ENCODE measurements at regions not wholly inside any gene's neighbourhood (a gene's known extent, or its start where the extent isn't known, plus 50 kb on each side); places are given as distances from the start of the nearest gene placed in this dataset.
A peak's percentile ranks its signal among the peaks of the same experiment; 100 is the strongest.
"Not testable (repeated sequence)": the region's sequence is repeated elsewhere in the genome, so short reads cannot be mapped to it uniquely, and the experiment has no call there.

DNA sequence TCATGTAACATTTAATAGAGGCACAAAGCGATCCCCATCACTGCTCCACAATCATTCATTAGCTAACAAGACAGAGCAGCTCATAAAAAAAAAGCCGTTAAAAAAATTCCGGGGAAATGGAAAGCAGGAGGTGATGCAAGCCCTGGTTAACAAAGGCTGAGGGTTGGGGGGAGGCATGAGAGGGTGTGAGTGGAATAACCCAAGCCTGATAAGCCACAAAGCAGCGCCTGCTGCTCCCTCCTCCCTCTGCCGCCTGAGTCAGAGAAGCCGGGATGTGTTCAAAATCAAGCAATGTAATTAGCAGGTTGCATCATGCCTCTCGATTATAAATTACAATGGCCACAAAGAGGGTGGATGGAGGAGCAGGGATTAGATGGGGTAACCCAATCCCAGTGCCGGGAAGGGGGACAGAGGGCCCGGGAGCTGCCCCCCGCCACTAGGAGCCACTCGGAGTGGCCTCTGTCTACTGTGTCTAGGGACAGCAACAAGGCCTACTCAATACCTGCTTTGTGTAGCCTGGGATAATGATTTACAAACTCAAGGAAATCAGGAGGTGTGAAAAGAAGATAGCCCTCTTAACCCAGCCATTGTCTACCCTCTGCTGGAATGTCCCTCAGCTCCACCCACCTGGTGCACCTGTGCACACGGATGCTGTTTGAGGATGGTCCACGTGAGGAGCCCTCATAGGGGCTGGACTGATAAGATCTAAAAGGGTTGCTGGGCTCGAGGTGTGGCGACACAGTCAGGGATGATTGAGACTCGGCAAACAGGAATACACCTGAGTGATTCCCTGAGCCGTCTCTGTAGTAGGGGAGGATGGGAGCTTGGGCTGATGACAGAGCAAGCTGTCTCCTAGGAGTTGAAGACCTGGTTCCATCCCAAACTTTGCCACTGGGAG, 156.9 kb downstream of the VEGFA start:
- peak overlapping the region; percentile 97 for H3K27ac ChIP-seq

DNA sequence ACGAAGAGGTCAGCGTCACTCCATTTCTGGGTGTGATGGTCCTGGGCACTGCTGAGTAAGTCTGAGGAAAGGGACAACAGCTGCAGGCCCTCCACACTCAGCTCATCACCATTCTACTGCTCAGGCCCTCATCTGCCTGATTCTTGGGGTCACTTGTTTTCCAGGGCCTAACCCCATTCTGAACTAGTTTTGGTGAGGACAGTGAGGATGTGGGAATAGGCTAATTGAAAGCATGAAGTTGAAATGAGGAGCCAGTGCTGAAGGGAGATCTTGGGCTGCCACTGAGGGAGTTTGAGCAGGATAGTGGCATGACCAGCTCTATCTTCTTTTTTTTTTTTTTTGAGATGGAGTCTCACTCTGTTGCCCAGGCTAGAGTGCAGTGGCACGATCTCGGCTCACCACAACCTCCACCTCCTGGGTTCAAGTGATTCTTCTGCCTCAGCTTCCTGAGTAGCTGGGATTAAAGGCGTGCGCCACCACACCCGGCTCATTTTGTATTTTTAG, 155.7 kb downstream of the VEGFA start:
- DNase-seq (ENCODE audit: low read depth, low spot score), result not testable (repeated sequence)
- H3K27ac ChIP-seq, result peak overlapping the region; percentile 97

More for the DNA sequence above, 156.9 kb downstream of the VEGFA start:
- DNase-seq (ENCODE audit: low read depth, low spot score), result peak; percentile 68

DNA sequence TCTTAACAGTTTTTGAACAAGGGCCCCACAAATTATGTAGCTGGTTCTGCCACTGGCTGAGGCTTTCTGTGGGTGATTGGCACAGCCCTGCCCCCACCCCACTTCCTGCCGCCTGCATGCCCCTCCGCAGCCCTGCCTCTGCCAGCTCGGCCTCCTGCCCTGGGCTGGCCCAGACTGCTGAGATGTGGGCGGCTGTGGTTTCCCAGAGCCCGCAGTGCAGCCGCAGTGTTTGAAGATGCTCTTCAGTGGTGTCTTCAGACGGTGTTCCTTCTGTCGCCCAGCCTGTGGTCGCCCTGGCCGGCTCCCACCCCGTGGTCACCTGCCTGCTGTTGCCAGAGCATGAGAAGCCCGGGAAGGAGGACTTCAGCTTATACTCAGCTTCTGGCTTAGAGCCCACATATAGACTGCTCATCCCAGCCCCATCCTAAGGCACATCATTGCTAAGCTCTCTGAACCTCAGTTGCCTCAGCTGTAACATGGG, 154.3 kb downstream of the VEGFA start:
- H3K27ac ChIP-seq, result peak overlapping the region; percentile 83
- DNase-seq (ENCODE audit: low read depth, low spot score), result no peak

DNA sequence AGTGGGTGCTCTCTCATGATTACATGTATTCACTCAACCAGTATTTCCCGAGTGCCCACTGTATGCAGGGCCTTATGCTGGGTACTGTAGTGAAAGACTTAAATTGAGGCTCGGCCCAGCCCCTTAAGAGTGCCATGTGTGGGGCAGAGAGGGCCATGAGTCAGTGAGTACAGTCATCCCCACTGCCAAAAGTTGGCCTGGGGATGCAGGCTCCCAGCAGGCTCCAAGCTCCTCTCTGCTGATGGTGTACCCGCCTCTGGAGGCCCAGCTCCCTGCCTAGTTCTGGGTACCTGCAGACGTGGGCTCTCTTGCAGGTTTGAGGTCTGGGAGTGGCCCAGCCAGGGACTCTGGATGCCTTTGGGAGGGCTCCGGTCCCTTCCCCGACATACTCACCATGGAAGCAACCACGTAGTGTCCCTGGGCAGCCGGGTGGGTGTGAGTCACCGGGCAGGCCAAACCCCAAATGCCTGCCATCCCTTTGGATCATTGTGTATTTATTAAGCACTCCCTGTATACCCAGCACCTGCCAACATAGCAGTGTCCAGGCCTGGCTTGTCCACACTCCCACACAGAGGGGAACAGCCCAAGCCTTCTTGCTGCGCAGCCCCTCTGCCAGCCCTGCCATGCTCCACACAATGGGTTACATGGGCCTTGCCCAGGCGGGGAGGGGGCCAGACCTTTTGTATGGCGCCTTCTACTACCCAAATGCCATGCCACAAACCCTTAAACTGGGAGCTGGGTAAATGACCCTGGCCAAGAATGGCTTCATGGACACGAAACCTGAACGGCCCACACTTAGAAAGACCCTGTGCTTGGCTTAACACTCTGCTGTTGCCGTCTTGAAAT, 153.6 kb downstream of the VEGFA start:
- H3K27ac ChIP-seq, result peak overlapping the region; percentile 83
- peak; percentile 10 for DNase-seq (ENCODE audit: low read depth, low spot score)

DNA sequence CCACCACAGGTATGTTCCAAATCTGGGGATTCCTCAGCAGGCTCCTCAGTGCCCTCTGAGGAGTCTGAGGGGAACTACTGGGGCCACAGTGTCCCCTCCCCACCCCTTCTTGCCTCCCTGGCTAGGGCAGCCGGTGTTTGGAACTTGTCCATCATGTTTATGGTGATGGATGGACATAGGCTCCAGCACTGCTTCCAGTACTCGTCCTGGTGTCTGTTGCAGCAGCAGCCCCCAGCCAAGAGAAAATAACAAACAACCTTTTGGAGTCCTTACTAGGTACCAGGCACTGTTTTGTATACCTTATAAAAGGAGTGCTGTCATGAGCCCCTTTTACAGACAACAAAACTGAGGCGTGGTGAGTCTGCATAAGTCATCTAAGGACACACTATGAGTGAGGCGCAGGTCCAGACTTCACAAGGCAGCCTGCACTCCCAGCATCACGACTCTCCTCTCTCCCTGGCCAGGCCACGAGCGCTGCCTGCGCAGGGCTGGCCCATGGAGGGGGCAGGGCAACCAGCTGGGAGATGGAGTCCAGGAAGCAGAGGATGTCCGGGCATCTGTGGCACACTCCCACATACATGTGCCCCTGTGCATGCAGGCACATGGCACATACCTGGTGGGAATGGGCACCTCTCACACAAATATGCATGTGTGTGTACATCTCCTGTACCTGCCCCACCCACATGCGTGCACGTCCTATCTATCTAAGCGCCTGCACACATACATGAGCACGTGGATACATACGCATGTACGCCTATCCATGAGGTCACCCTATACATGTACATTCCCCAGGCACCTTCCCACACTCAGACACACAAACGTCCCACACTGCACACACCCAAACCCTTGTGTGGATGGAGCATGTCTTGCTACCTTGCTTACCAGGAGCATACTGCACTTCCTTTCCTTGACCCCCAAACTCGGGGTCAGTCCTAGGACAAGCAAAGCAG, 152.7 kb downstream of the VEGFA start:
- no peak for DNase-seq (ENCODE audit: low read depth, low spot score)
- peak overlapping the region; percentile 83 for H3K27ac ChIP-seq

DNA sequence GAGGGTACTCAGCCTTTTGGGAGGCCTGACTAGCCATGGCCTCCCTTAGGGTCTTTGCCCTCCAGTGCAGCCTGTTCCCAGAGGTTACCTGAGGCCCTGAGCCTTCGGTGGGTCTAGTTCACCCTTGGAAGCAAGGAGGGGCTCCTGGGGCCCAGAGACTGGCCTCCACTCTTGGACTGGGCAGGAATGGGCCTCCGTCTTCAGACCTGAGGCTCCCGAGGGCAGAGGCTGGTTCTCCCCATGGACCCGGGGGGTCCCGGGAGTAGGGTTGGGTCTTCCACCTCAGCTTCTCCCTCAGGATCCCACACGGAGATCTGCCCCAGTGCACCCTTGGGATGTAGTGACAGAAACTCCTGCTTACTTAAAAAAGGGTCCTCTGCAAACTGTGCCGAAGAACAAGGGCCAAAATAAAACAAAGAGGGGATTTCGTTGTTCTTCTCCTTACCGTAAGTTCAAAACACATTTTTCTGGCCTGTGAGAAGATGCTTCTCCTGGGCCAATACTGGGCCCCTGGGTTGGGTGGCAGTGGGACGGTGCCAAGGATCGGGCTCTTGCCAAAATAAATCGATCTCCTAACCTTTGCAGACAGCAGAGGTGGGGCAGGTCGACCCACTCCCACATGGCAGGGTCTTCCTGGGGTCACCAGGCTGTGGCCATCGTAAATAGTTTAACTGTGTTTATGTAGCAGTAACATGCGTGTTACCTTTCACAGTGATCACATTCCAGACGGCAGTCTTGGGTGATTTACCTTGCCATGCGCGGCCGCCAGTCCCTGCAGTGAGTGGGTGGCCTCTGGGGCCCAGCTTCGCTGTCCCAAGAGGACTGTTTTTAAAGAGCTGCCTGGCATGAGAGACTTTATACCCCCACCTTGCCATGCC, 151.8 kb downstream of the VEGFA start:
- no peak for DNase-seq (ENCODE audit: low read depth, low spot score)
- no peak overlapping the region for H3K27ac ChIP-seq

DNA sequence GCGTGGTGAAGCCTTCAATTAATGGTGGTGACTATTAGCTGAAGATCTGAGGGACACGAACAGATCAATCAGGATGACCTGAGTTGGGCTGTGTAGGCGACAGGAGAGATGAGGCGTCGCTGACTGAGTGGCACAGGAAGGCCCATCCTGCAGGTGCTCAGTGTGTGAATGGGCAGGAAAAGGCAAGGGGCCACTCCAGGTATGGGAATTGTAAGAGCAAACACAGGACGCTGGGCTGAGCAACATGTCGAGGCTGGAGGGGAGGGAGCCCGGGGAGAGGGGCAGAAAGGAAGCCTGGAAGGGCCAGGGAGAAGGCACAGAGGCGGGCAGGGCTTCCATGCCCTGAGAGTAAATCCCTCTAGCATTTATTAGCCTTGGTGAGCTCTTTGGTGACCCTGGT, 151.0 kb downstream of the VEGFA start:
- H3K27ac ChIP-seq, result no peak overlapping the region
- DNase-seq (ENCODE audit: low read depth, low spot score), result no peak

DNA sequence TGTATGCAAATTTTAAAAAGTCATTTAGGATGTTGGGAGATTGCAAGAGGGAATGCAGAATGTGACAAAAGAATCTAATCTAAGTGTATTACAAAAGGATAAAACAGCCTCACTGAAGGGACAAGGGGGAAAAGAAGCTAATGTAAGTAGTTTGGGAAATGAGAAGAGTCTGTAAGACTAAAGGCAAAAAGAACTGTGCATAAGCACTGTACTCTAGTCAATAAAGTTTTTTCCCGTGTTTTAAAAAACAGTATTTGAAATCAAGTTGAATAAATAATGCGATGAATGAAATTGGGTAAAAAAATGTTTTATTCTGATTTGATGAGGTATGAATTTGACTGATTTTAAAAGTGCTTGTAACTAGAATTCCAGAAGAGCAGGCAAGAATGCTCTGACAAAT, 149.8 kb downstream of the VEGFA start:
- H3K27ac ChIP-seq, result no peak overlapping the region
- no peak for DNase-seq (ENCODE audit: low read depth, low spot score)

DNA sequence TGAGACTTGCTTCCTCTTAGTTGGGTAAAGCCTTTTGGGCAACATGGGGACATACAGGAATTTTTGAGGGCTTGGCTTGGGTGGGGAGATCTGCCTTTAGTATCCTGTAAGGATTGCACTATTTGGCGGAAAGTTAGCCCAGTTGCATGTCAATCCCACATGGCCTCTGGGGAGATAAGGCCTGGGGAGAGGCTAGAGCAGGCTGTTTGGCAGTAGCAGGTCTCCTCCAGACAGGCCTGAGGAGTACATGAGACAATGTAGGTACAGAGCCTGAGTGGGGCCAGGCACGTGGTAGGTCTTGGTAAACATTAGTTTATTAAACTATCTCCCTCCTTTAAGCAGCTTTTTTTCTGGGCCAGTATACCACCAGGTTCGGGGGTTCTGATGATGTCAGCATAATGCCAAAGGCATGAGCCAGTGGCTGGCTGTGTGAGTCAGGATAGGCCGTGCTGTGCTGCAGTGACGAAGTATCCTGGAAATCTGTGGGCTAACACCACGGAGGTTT, 147.9 kb downstream of the VEGFA start:
- no peak for DNase-seq (ENCODE audit: low read depth, low spot score)
- H3K27ac ChIP-seq, result no peak overlapping the region

DNA sequence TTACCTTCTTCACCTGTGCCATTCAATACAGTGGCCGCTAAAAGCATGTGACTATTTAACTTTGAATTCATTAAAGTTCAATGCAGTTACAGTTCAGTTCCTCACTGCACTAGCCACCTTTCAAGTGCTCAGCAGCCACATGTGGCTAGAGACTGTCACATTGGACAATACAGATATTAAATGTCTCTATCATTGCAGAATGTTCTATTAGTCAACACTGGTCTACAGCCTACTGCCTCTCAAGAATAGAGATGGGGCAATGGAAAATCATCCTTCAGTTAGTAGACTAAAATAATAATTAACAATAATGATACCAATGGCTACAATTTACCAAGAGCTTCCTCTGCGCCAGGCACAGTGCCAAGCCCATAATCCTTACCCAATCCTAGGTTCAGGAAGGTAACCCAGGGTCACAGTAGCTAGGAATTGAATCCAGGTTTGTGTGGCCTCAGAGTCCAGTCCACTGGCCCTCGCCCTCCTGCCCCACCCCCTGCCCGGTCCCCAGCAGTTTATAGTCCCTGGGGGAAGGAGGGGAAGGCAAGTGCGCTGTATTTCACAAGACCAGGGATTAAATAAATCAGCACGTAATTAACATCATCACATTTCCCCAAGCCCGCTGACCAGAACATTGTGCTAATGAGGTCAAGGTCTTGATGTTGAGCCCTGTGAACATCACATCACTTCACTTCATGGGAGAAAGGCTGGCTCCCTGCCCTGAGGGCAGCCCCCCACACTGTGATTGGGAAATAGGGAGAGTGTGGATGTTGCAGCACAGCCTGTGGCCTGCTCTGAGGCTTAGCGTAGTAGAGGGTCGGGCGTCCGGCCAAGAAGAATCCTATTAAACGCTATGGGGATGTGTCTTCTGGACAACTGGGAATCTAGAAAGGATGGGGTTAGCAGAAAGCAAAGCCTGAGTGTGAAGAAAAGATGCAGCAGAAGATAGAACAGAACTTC, 147.2 kb downstream of the VEGFA start:
- DNase-seq (ENCODE audit: low read depth, low spot score), result no peak
- no peak overlapping the region for H3K27ac ChIP-seq

DNA sequence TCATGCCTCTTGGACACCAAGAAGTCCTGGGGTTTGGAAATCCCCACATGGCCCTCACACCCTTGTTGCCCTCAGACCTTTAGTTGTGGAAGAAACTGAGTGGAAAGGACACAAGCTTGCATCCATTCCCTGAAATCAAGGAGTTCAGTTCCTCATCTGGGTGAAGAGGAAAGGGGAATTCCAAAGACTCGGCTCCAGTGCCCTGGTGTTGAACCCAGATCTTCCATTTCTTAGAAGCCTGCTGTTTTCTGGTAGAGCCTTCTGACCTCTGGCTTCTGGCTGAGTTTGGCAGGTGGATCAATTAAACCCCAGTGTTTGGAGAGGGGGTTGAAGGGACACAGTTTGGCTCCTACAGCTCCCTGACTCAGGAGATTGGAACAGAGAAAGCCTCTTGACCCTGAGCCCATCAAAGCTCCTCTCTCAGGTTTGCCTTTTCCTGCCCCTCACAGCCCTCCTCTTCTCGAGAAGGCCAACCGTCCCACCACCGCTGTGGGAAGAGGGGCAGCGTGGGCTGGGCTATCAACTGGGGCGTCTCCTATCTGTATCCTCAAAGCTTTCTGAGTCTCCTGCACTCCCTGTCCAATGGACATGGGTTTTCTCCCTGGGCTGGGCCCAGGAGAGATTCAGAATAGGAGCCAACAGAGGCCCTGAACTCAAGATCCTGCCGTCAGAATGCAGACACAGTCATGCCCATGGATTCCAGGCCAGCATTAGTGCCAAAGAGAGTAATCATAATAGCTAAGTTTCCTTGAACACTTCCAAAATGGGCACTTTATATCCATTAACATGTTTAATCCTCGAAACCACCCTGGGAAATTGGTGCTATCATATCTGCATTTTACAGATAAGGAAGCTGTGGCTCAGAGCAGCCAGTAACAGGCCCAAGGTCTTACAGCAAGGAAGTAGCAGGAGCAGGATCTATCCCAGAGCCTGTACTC, 146.2 kb downstream of the VEGFA start:
- no peak overlapping the region for H3K27ac ChIP-seq
- no peak for DNase-seq (ENCODE audit: low read depth, low spot score)

DNA sequence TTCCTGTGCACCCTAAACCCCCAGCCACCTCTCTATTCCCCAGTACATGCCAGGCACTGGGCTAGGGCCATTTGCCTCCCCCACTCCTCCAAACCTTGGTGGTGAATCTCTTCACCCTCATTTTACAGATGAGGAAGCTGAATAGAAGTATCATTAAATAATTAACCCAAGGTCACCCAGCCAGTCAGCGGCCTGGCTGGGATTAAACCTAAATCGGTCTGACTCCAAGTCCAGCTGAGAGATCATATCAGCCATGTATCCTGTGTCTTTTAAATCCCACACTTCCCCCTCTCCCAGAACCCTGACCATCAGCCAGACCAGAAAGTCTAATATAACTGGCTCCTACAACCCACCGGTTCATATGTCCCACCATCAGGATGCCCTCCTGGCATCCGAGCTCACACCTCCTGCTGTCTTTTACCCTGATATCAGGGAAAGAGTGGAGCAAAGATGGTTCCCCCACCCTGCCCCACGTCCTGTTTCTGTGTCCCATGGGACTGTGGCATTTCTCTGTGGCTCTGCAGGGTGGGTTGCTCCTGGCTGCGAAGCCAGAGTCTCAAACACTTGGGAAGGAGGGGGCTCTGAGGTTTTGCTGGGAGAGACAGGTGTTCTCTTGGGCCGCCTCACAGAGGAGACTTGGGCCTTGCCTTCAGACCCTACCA, 145.3 kb downstream of the VEGFA start:
- no peak overlapping the region for H3K27ac ChIP-seq
- DNase-seq (ENCODE audit: low read depth, low spot score), result no peak

DNA sequence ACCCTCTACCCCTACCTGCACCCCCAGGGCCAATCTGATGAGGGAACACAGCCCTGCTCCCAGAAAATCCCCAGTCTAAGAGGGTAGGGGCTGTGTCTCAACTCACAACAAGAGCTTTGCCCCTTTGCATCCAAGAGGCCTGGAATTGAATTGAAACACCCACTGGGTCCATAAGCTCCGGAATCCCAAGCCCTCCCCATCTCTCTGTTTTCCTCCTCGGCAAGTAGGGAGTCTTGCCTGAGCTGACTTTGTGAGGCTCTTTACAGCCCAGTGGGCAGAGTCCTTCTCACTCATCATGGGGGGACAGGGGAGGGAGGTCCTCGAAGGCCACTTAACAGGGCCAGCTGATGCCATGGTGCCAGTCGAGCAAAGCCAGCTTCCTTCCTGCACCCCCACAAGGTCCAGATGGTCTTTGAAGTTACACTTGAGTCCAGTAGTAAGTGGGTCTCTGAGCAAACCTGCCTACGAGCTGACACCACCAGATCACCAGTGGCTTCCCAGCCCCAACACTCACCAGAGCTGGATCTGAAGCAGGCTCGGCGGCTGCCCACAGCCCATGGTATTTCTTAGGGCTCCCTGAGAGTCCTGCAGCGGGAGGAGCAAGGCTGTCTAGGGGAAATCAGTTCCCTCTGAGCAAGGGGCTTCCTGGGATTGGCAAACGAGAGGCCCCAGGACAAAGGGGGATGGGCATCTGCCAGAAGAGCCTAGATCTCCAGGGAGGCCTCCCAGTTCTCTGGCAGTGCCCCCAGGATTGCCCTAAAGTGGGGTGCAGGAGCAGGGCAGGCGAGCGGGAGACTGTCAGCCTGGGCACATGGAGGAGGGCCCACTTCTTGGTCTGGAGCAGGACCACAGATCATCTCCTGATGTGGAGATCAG, 144.5 kb downstream of the VEGFA start:
- no peak for DNase-seq (ENCODE audit: low read depth, low spot score)
- H3K27ac ChIP-seq, result no peak overlapping the region

DNA sequence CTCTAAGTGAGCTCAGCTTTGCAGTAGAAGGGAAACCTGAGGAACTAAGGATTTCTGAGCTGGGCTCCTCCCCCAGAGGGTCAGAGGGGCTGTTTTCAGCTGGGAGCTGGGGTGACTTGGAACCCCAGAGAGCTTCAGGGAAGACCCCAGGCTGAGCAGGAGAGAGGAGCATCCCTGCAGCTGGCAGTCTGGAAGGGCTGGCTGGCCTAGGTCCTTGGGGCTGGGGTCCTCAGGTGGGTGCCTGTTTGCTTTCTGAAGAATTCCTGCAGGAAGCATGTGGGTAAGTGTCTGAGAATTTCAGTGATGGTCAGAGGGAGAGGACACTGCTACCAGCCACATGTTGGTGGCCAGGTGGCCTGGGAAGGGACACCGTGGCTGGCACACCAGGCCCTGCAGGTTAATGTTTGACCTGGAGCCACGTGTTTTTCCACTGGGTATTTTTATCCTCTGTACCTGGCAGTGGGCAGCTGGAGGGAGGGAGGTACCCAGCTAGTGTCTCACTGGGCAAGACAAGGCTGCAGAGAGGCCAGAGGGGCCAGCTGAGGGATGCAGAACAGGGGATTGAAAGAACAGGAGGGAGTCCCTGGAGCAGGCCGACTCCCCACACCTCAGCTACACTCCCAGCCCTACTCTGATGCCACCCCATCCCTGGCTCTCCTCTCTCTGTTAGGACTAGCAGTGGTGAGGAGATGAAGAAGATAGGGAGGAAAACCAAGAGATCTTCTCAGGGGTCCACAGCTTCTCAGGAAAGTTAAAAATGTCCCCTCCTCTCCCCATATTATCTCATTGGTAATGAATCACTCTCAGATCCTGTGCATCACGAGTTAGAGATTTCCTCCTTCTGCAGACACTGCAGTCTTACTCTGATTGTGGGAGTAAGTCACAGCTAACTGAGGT, 143.6 kb downstream of the VEGFA start:
- H3K27ac ChIP-seq, result peak overlapping the region; percentile 18
- no peak for DNase-seq (ENCODE audit: low read depth, low spot score)
